ENCODE measurements at regions not wholly inside any gene's neighbourhood (a gene's known extent, or its start where the extent isn't known, plus 50 kb on each side); places are given as distances from the start of the nearest gene placed in this dataset.
"Not testable (repeated sequence)": the region's sequence is repeated elsewhere in the genome, so short reads cannot be mapped to it uniquely, and the experiment has no call there.

DNA sequence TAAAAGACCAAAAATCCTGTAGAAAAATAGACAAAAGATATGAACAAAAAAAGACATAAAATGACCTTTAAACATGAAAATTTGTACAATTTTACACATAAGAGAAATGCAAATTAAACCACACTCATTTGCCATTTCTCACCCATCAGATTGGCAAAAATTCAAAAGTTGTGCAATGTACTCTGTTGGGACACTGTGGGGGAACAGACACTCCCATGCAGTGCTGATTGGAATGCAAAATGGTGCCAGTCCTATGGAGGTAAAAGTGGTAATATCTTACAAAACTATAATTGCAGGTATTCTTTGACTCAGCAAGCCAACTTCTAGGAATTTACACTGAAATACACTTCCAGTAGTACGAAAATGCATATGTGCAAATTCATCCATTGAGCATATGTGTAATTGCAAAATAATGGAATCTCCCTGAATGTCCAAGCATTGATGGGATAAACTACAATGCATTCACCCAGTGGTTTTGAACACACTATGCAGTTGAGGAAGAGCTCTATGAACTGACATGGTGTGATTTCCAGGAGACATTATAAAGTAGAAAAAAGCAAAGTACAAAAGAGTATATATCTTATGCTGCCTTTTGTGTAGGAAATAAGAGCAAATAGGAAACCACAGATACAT, 201.8 kb upstream of the ZNF521 start:
- Mint-ChIP-seq H3K4me3 (no peak overlapping the region), H3K4me1 (no peaks in the 10 kb centered on the region), H3K9me3 (no peaks in the 10 kb centered on the region), H3K27ac (no peak overlapping the region), H3K27me3 (no peaks in the 10 kb centered on the region), H3K36me3 (ENCODE audit: low read depth) (no peaks in the 10 kb centered on the region)
- no peak for DNase-seq
- intact Hi-C loops (cut with micrococcal nuclease), result no loop called here

DNA sequence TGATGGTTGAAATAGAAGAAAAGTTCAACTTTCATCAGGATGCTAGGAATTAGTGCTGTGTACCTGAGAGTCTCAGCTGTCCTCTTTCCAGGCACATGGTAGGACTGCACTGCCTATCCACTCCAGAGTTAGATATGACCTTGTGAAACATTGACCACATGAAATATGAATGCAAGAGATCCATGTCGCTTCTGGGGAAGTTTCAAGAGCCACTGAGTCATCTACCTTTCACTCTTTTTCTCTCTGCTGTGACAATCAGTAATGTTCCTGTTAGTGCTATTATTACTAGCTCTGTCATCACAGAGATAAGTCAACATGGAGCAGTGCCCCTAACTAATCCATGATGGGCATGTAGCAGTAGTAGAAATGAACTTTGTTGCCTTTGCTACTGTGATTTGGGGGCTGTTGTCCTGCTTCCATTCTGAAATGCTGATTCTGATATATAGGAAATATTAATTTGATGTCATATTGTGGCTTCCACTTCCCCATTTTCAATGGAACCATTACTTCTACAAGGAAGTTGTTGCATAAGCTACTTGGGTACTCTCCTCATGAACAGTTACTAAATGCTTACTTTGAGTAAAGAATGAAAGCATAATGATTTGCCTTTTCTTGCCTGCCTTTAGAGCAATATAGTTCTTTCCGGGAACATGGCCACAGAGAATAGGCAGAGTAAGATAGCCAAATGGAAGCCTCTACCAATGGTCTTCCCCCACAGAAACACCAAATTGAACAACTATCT, 192.8 kb upstream of the ZNF521 start:
- no peak for DNase-seq
- Mint-ChIP-seq H3K27me3 (no peaks in the 10 kb centered on the region), H3K4me1 (no peaks in the 10 kb centered on the region), H3K9me3 (no peaks in the 10 kb centered on the region), H3K27ac (no peak overlapping the region), H3K36me3 (ENCODE audit: low read depth) (no peaks in the 10 kb centered on the region), H3K4me3 (no peak overlapping the region)
- intact Hi-C loops (cut with micrococcal nuclease), result no loop called here

DNA sequence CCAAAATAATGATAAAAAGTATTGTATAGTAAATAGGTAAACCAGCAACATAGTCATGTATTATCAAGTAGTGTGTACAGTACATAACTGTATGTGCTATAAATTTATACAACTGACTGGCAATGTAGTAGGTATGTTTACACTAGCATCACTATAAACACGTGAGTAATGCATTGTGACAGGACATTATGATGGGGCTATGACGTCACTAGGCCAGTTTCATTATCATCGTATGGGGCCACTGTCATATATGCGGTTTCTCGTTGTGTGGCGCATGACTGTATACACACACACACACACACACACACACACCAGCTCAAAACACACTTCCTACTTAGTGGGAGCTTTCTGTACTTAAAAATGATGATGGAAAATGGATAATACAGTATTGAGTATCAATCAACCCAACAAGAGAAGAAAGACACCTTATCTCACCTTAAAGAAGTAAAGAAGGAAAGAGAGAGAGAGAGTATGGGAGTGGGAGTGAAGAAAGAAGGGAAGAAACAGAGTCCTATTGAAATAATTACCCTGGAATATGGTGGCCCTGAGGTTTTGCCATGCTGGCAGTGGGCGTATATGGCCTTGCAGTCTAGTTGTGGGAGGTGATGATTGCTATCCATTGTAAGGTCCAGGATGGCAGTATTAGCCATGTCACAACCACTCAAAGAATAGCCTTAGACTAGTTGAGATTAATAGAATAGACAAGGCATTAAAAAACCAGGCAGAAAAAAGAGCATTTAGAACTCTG, 186.4 kb upstream of the ZNF521 start:
- no peaks in the 10 kb centered on the region for H3K36me3 Mint-ChIP-seq (ENCODE audit: low read depth)
- H3K4me3 Mint-ChIP-seq, result no peak overlapping the region
- intact Hi-C loops (cut with micrococcal nuclease), result no loop called here
- no peaks in the 10 kb centered on the region for H3K4me1 Mint-ChIP-seq
- no peak for DNase-seq
- H3K27ac Mint-ChIP-seq, result no peak overlapping the region
- no peaks in the 10 kb centered on the region for H3K27me3 Mint-ChIP-seq
- H3K9me3 Mint-ChIP-seq, result peaks cover 3% of the 10 kb centered on the region

DNA sequence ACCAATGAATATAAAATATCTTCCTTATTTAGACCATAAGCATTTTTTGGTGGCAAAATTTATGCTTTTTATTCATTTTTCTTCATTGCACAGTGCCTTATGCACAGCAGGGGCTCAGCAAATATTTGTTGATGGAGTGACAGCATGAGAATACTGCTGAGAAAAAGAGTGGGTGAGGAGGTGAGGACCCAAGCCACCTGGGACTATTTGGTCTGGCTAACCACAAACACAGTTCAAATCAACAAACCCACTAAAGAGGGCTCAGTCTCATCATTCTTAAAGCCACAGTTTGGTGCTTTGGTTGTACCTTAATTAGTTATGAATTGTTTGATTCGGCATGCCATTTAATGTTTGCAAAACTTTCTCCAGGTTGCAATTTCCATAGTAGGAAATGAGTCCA, 183.5 kb upstream of the ZNF521 start:
- H3K27me3 Mint-ChIP-seq, result no peaks in the 10 kb centered on the region
- H3K36me3 Mint-ChIP-seq (ENCODE audit: low read depth), result no peaks in the 10 kb centered on the region
- H3K9me3 Mint-ChIP-seq, result peaks cover 3% of the 10 kb centered on the region
- intact Hi-C loops (cut with micrococcal nuclease), result no loop called here
- no peaks in the 10 kb centered on the region for H3K4me1 Mint-ChIP-seq
- DNase-seq, result no peak
- H3K27ac Mint-ChIP-seq, result no peak overlapping the region
- H3K4me3 Mint-ChIP-seq, result no peak overlapping the region

DNA sequence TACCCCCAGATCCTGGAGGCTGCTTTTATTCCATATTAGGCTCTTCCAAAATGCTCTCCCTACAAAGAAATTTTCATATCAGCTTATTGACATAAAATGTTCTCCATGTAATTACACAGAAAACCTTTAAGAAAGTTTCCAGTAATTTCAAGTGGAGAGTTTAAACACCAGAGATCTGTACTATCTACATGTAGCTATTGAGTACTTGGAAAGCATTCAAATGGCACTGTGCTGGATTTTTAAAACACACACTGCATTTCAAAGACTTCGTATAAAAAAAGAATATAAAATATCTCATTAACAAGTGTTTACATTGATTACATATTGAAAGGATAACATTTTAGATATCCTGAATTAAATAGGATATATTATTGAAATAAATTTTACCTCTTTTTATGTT, 182.4 kb upstream of the ZNF521 start:
- no peak overlapping the region for H3K27ac Mint-ChIP-seq
- no peaks in the 10 kb centered on the region for H3K36me3 Mint-ChIP-seq (ENCODE audit: low read depth)
- no peak for DNase-seq
- no peaks in the 10 kb centered on the region for H3K4me1 Mint-ChIP-seq
- intact Hi-C loops (cut with micrococcal nuclease), result no loop called here
- no peaks in the 10 kb centered on the region for H3K27me3 Mint-ChIP-seq
- no peak overlapping the region for H3K4me3 Mint-ChIP-seq
- peaks cover 3% of the 10 kb centered on the region for H3K9me3 Mint-ChIP-seq

DNA sequence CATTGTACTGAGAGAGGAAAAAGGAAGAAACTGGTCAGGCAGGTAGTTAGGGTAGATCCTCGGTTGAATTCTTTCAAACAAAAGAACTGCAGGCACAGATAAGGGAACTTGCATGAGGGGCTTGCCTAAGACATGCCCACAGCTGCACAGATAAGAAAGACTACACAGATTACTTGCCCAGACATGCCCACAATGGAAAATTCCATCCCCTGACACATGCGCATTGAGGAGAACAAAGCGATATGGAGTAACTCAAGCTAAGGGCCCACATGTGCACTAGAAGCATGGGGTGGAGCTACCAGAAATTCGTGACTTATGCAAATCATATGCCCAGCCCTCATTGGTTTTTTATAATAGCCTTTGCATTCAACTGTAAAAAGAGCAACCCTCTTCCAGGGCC, 181.3 kb upstream of the ZNF521 start:
- no peak overlapping the region for H3K27ac Mint-ChIP-seq
- H3K4me1 Mint-ChIP-seq, result no peaks in the 10 kb centered on the region
- H3K4me3 Mint-ChIP-seq, result no peak overlapping the region
- H3K36me3 Mint-ChIP-seq (ENCODE audit: low read depth), result no peaks in the 10 kb centered on the region
- intact Hi-C loops (cut with micrococcal nuclease), result no loop called here
- no peaks in the 10 kb centered on the region for H3K27me3 Mint-ChIP-seq
- no peak for DNase-seq
- H3K9me3 Mint-ChIP-seq, result peaks cover 3% of the 10 kb centered on the region

DNA sequence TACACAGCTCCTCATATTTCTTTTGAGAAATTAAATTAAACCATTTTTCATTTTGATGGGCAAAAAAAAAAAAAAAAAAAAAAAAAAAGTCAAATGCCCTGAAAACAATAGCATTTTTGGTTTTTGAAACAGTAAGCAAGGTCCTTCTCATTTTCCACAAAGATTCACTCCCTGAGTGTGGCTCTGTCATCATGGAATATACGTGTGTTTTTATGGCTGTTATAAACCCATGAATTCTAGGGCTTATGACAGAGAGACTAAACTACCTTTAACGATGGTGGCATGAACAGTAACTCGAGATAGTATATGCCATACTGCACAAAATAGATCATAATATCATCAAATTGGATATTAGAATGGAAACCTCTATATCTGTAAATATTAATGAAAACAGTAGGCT, 179.2 kb upstream of the ZNF521 start:
- no peak overlapping the region for H3K4me3 Mint-ChIP-seq
- peaks cover 3% of the 10 kb centered on the region for H3K9me3 Mint-ChIP-seq
- no peaks in the 10 kb centered on the region for H3K36me3 Mint-ChIP-seq (ENCODE audit: low read depth)
- H3K4me1 Mint-ChIP-seq, result no peaks in the 10 kb centered on the region
- DNase-seq, result no peak
- intact Hi-C loops (cut with micrococcal nuclease), result no loop called here
- no peak overlapping the region for H3K27ac Mint-ChIP-seq
- H3K27me3 Mint-ChIP-seq, result no peaks in the 10 kb centered on the region

DNA sequence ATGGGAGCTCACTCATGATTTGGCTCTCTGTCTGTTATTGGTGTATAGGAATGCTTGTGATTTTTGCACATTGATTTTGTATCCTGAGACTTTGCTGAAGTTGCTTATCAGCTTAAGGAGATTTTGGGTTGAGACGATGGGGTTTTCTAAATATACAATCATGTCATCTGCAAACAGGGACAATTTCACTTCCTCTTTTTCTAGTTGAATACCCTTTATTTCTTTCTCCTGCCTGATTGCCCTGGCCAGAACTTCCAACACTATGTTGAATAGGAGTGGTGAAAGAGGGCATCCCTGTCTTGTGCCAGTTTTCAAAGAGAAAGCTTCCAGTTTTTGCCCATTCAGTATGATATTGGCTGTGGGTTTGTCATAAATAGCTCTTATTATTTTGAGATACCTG, 173.8 kb upstream of the ZNF521 start:
- H3K27me3 Mint-ChIP-seq; DNase-seq; H3K9me3 Mint-ChIP-seq; intact Hi-C loops (cut with micrococcal nuclease); H3K27ac Mint-ChIP-seq; H3K36me3 Mint-ChIP-seq (ENCODE audit: low read depth); H3K4me3 Mint-ChIP-seq; H3K4me1 Mint-ChIP-seq: not testable (repeated sequence)

DNA sequence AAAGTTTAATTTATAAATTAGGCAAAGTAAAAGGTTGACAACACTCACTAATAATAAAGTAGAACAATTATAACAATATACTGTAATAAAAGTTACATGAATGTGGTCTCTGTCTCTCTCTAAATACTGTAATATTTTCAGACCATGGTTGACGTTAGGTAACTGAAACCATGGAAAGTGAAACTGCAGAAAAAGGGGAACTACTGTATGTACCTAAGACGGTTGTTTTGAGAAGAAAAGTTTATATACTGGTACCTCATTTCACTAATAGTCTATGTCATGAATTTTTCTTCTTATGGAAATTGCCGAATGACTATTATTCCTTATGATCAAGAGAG, 166.7 kb upstream of the ZNF521 start:
- H3K27ac Mint-ChIP-seq, result no peak overlapping the region
- no peaks in the 10 kb centered on the region for H3K36me3 Mint-ChIP-seq (ENCODE audit: low read depth)
- intact Hi-C loops (cut with micrococcal nuclease), result no loop called here
- H3K4me3 Mint-ChIP-seq, result no peak overlapping the region
- H3K27me3 Mint-ChIP-seq, result no peaks in the 10 kb centered on the region
- peaks cover 2% of the 10 kb centered on the region for H3K4me1 Mint-ChIP-seq
- H3K9me3 Mint-ChIP-seq, result peaks cover 6% of the 10 kb centered on the region
- DNase-seq, result no peak

DNA sequence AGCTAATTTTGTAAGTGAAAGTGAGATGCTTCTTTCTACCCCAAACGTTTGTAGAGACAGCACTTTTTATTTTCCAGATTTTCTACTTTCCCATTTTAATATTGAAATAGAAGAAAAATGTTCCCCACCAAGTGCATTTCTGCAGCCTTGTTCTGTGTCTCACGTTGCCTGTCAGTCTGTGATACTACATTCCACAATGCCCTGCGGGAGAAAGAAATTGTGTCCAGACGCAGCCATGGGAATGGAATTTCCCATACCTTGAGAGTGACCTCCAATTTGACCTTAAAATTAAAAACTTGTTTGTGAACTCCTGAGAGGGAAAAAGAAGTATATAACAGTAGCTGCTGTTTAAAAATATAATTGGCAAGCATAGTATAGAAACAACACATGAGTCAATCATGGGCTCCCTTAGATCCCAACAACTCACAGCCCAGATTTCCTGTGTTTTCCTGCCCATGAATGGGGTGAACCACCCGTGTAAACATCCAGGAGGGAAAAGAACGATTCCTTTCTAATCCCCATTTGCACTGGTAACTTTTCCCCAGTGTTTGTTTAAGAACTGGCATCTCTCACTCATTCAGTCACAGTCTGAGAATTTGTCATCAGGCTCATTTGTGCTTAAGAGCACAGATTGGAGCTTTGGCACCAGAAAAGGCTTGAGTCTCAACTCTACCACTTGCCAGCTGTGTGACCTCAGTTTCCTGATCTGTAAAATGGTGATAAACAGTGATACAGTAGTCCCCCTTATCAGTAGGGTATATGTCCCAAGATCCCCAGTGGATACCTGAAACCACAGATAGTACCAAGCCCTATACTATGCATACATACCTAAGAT, 166.1 kb upstream of the ZNF521 start:
- Mint-ChIP-seq H3K27ac (no peak overlapping the region), H3K4me3 (no peak overlapping the region), H3K4me1 (peaks cover 2% of the 10 kb centered on the region), H3K36me3 (ENCODE audit: low read depth) (no peaks in the 10 kb centered on the region), H3K9me3 (peaks cover 7% of the 10 kb centered on the region), H3K27me3 (no peaks in the 10 kb centered on the region)
- no peak for DNase-seq
- intact Hi-C loops (cut with micrococcal nuclease), result no loop called here

DNA sequence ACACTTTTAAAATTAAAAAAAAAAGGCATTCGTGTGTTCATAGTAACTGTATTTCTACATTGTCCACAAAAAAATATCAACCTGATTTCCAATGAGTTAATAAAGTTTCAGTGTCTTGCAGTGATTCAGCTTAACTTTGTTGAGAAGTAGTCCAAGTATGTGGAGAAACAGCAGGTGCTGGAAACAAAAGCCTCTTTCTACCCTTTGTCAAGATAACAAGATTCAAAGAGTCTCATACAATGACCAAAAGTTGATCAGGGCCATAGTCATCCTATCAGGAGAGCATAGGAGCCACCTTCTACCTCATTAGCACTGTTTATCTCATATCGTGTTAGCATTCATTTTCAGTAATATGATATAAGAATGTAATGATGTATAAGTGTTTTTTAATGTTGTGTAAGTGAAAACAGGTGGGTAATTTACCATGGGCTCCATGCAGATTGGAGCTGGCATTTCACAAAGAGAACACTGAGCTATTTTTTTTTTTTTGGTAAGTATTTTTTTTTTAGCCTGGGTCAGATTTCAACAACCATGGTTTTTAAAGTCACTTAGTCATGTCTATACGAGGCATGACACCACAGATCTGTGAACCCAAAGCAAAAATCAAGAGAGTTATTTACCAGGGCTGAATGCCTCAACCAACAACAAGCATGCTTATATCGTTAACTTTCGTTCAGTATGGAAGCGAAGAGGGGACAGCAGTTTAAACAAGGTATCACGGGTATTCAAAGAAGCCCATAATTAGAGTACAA, 165.0 kb upstream of the ZNF521 start:
- no peak overlapping the region for H3K4me3 Mint-ChIP-seq
- H3K27me3 Mint-ChIP-seq, result no peaks in the 10 kb centered on the region
- H3K9me3 Mint-ChIP-seq, result peaks cover 7% of the 10 kb centered on the region
- no peaks in the 10 kb centered on the region for H3K36me3 Mint-ChIP-seq (ENCODE audit: low read depth)
- H3K27ac Mint-ChIP-seq, result no peak overlapping the region
- H3K4me1 Mint-ChIP-seq, result peaks cover 2% of the 10 kb centered on the region
- intact Hi-C loops (cut with micrococcal nuclease), result no loop called here
- no peak for DNase-seq

DNA sequence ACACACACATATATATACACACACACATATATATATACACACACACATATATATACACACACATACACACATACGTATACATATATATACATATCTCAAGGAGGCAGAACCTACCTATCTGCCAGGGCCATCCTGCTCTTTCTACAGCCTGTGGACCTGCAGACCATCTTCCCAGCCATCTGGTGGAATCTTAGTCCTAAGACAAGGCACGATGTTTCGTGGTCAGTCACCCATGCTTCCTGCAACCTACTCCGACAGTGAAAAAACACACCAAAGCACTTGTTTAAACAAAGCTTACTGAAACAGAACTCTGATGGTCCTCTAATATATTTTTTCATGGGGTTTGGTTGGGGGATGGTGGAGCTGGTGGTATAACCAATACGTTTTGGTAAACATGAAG, 164.2 kb upstream of the ZNF521 start:
- DNase-seq, result no peak
- Mint-ChIP-seq H3K4me1 (peaks cover 2% of the 10 kb centered on the region), H3K36me3 (ENCODE audit: low read depth) (no peaks in the 10 kb centered on the region), H3K27ac (no peak overlapping the region), H3K9me3 (peaks cover 7% of the 10 kb centered on the region), H3K4me3 (no peak overlapping the region), H3K27me3 (no peaks in the 10 kb centered on the region)
- intact Hi-C loops (cut with micrococcal nuclease), result no loop called here

DNA sequence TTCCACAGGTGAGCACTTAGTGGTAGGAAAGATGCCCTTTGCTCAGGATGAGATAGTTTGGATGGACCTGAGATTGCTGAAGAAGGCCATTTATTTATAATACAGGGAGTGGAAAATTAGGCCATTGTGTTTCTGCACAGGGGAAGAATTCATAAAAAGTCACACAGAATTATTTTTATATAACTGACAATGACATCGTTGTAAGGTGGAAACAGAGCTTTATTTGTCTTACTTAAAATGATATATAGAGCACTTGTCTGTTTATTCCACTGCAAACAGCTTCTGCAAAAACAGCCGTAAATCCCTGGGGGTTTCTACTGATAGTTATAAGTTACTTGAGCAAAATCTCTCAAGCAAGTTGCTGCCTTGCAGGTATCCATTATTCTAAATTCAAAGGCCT, 158.1 kb upstream of the ZNF521 start:
- Mint-ChIP-seq H3K9me3 (peaks cover 3% of the 10 kb centered on the region), H3K36me3 (ENCODE audit: low read depth) (no peaks in the 10 kb centered on the region), H3K4me3 (no peak overlapping the region), H3K27ac (no peak overlapping the region), H3K27me3 (no peaks in the 10 kb centered on the region), H3K4me1 (no peaks in the 10 kb centered on the region)
- intact Hi-C loops (cut with micrococcal nuclease), result no loop called here
- DNase-seq, result no peak

Measured in activated CD4-positive, alpha-beta T cell treated with anti-CD3 and anti-CD28 coated beads, Interleukin-2, amount 10 ng/mL, durations not matched to agents 24 days and 14 days (primary cell).